ENCODE measurements at regions not wholly inside any gene's neighbourhood (a gene's known extent, or its start where the extent isn't known, plus 50 kb on each side); places are given as distances from the start of the nearest gene placed in this dataset.

- DNase-seq (ENCODE audit: low read depth): no peak
These were observed 507.1 kb downstream of the TMEM182 start for GRCh38 chr2:103268841-103269498.

- DNase-seq (ENCODE audit: low read depth): no peak
These were observed 515.0 kb downstream of the TMEM182 start for GRCh38 chr2:103276869-103277268.

GRCh38 chr2:103284750-103285149 is 522.9 kb downstream of the TMEM182 start:
- DNase-seq (ENCODE audit: low read depth): no peak

GRCh38 chr2:103285354-103285753 is 523.5 kb downstream of the TMEM182 start:
- no peak for DNase-seq (ENCODE audit: low read depth)

- no peak for DNase-seq (ENCODE audit: low read depth)
These were observed 525.9 kb downstream of the TMEM182 start for GRCh38 chr2:103287746-103288145.

GRCh38 chr2:103288696-103289095 is 526.9 kb downstream of the TMEM182 start:
- no peak for DNase-seq (ENCODE audit: low read depth)

GRCh38 chr2:103289105-103289725 is 527.4 kb downstream of the TMEM182 start:
- no peak for DNase-seq (ENCODE audit: low read depth)

- DNase-seq (ENCODE audit: low read depth): no peak
These were observed 530.7 kb downstream of the TMEM182 start for GRCh38 chr2:103292573-103292972.

GRCh38 chr2:103293067-103293741 is 531.4 kb downstream of the TMEM182 start:
- DNase-seq (ENCODE audit: low read depth): no peak

GRCh38 chr2:103293742-103294077 is 531.9 kb downstream of the TMEM182 start:
- DNase-seq (ENCODE audit: low read depth): no peak

- no peak for DNase-seq (ENCODE audit: low read depth)
These were observed 532.6 kb downstream of the TMEM182 start for GRCh38 chr2:103294420-103294819.

- DNase-seq (ENCODE audit: low read depth): no peak
These were observed 533.8 kb downstream of the TMEM182 start for GRCh38 chr2:103295591-103295990.

- DNase-seq (ENCODE audit: low read depth): no peak
These were observed 562.8 kb downstream of the TMEM182 start for GRCh38 chr2:103324671-103325070.

GRCh38 chr2:103327386-103327785 is 565.6 kb downstream of the TMEM182 start:
- DNase-seq (ENCODE audit: low read depth): no peak

GRCh38 chr2:103327966-103328365 is 566.1 kb downstream of the TMEM182 start:
- no peak for DNase-seq (ENCODE audit: low read depth)

- DNase-seq (ENCODE audit: low read depth): no peak
These were observed 573.6 kb downstream of the TMEM182 start for GRCh38 chr2:103335403-103335802.

GRCh38 chr2:103338819-103339218 is 577.0 kb downstream of the TMEM182 start:
- no peak for DNase-seq (ENCODE audit: low read depth)

GRCh38 chr2:103346780-103347179 is 584.9 kb downstream of the TMEM182 start:
- no peak for DNase-seq (ENCODE audit: low read depth)

- DNase-seq (ENCODE audit: low read depth): no peak
These were observed 591.9 kb downstream of the TMEM182 start for GRCh38 chr2:103353774-103354173.

- DNase-seq (ENCODE audit: low read depth): no peak
These were observed 593.5 kb downstream of the TMEM182 start for GRCh38 chr2:103355287-103355686.

- no peak for DNase-seq (ENCODE audit: low read depth)
These were observed 599.9 kb downstream of the TMEM182 start for GRCh38 chr2:103361712-103362111.

GRCh38 chr2:103363639-103364038 is 601.8 kb downstream of the TMEM182 start:
- no peak for DNase-seq (ENCODE audit: low read depth)

GRCh38 chr2:103364177-103364576 is 602.3 kb downstream of the TMEM182 start:
- no peak for DNase-seq (ENCODE audit: low read depth)
